ENCODE measurements at regions not wholly inside any gene's neighbourhood (a gene's known extent, or its start where the extent isn't known, plus 50 kb on each side); places are given as distances from the start of the nearest gene placed in this dataset.

GRCh38 chr1:87511449-87511848 lies 182.8 kb downstream of the LMO4 start:
- TF ChIP-seq CTCF (IDR thresholded peaks at IDR 0.05 in 8 of 11, conservative IDR thresholded peaks at IDR 0.05 in 3 of 11) (no peak), POLR2A (IDR thresholded peaks at IDR 0.05) (no peak)
